ENCODE measurements at regions not wholly inside any gene's neighbourhood (a gene's known extent, or its start where the extent isn't known, plus 50 kb on each side); places are given as distances from the start of the nearest gene placed in this dataset.

DNA sequence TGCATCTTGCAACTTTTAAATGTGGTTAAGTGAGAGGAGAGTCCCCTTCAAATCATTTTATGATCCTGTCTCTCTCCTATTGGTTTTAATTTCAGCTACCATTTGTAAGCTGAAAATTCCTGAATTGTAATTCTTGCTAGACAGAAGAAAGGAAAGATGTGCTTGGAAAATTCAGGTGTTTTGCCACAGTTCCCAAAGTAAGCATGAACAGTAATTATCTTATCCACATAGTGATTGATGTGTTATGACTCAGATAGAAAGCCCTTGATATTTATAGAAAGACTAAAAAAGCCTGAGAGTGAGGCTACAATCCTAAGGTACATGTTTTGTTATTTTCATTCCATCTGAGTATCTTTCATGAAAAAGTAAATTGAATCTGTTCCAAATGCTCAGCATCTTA lies 492.5 kb downstream of the MAT2B start:
- CTCF ChIA-PET (ENCODE audit: unreplicated experiment): no interaction called here
- Histone ChIP-seq H3K27ac (ENCODE audit: low read depth, low read length, poor library complexity, severe bottlenecking) (no peak overlapping the region), H2AFZ (ENCODE audit: low read length) (no peak overlapping the region), H3K4me3 (ENCODE audit: low read depth, low read length, poor library complexity, severe bottlenecking) (no peak overlapping the region), H3K36me3 (ENCODE audit: insufficient read depth, low read length) (no peaks in the 10 kb centered on the region), H3K4me2 (ENCODE audit: low read length) (no peak overlapping the region), H3K9me3 (ENCODE audit: low read length) (no peaks in the 10 kb centered on the region), H4K20me1 (ENCODE audit: insufficient read depth, low read length) (no peaks in the 10 kb centered on the region), H3K79me2 (ENCODE audit: insufficient read depth, low read depth, low read length) (no peaks in the 10 kb centered on the region), H3K4me1 (ENCODE audit: insufficient read depth, low read length, poor library complexity, severe bottlenecking) (no peaks in the 10 kb centered on the region), H3K9me2 (ENCODE audit: insufficient read depth, low read length) (0 out of 2 replicates have a peak, but pooled peaks cover 4% of the 10 kb centered on the region)
- no peak for DNase-seq (ENCODE audit: low spot score)
- intact Hi-C loops (cut with micrococcal nuclease; ENCODE audit: unreplicated experiment): no loop called here
- POLR2A ChIA-PET: no interaction called here
- no TSS peak for BruUV-seq (replicated peaks)
- no peak for TF ChIP-seq EZH2phosphoT487 (IDR thresholded peaks at IDR 0.05; ENCODE audit: borderline replicate concordance, low read depth, low read length)
- TF ChIP-seq, protein P1, sequence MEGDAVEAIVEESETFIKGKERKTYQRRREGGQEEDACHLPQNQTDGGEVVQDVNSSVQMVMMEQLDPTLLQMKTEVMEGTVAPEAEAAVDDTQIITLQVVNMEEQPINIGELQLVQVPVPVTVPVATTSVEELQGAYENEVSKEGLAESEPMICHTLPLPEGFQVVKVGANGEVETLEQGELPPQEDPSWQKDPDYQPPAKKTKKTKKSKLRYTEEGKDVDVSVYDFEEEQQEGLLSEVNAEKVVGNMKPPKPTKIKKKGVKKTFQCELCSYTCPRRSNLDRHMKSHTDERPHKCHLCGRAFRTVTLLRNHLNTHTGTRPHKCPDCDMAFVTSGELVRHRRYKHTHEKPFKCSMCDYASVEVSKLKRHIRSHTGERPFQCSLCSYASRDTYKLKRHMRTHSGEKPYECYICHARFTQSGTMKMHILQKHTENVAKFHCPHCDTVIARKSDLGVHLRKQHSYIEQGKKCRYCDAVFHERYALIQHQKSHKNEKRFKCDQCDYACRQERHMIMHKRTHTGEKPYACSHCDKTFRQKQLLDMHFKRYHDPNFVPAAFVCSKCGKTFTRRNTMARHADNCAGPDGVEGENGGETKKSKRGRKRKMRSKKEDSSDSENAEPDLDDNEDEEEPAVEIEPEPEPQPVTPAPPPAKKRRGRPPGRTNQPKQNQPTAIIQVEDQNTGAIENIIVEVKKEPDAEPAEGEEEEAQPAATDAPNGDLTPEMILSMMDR (conservative IDR thresholded peaks at IDR 0.05; ENCODE audit: low read length): no peak

DNA sequence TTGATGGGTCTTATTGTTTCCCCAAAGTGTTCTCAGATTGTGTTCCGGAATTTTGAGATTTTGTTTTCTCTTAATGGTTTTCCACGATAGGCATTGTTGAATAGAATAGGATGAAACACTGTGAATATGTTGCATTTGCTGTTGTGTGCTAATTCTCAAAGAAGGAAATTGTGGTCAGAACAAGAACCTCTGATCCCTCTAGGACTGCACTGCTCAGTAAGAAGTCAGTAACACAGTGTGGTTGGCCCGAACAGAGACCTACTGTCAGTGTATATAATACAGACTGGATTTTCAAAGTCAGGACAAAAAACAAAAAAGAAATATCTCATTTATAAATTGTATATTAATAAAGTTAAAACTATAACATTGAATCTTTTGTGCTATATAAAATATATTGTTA lies 494.8 kb downstream of the MAT2B start:
- Histone ChIP-seq H3K4me2 (ENCODE audit: low read length) (no peak overlapping the region), H3K79me2 (ENCODE audit: insufficient read depth, low read depth, low read length) (no peaks in the 10 kb centered on the region), H3K36me3 (ENCODE audit: insufficient read depth, low read length) (no peaks in the 10 kb centered on the region), H3K4me3 (ENCODE audit: low read depth, low read length, poor library complexity, severe bottlenecking) (no peak overlapping the region), H3K9me2 (ENCODE audit: insufficient read depth, low read length) (0 out of 2 replicates have a peak, but pooled peaks cover 4% of the 10 kb centered on the region), H3K9me3 (ENCODE audit: low read length) (no peaks in the 10 kb centered on the region), H4K20me1 (ENCODE audit: insufficient read depth, low read length) (no peaks in the 10 kb centered on the region), H3K4me1 (ENCODE audit: insufficient read depth, low read length, poor library complexity, severe bottlenecking) (no peaks in the 10 kb centered on the region), H3K27ac (ENCODE audit: low read depth, low read length, poor library complexity, severe bottlenecking) (no peak overlapping the region), H2AFZ (ENCODE audit: low read length) (no peak overlapping the region)
- POLR2A ChIA-PET: no interaction called here
- TF ChIP-seq EZH2phosphoT487 (IDR thresholded peaks at IDR 0.05; ENCODE audit: borderline replicate concordance, low read depth, low read length): no peak
- TF ChIP-seq, protein P1 (conservative IDR thresholded peaks at IDR 0.05; ENCODE audit: low read length): no peak
- CTCF ChIA-PET (ENCODE audit: unreplicated experiment): no interaction called here
- no peak for DNase-seq (ENCODE audit: low spot score)
- no TSS peak for BruUV-seq (replicated peaks)
- intact Hi-C loops (cut with micrococcal nuclease; ENCODE audit: unreplicated experiment): no loop called here

DNA sequence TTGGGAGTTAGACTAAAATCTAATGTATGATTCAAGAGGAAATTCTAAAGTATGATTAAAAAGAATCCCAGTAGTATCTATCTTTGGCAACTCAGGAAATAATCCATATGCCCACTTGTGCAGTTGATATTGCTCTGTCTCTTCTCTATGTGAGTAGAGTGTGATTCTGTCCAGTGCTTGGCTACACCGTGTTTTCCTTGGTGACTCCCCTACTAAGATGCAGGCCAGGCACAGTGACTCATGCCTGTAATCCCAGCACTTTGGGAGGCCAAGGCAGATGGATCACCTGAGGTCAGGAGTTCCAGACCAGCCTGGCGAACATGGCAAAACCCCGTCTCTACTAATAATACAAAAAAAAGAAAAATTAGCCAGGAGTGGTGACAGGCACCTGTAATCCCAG lies 495.4 kb downstream of the MAT2B start:
- H3K36me3 ChIP-seq (ENCODE audit: insufficient read depth, low read length): no peaks in the 10 kb centered on the region
- no peak overlapping the region for H3K4me2 ChIP-seq (ENCODE audit: low read length)
- H3K79me2 ChIP-seq (ENCODE audit: insufficient read depth, low read depth, low read length): no peaks in the 10 kb centered on the region
- CTCF ChIA-PET (ENCODE audit: unreplicated experiment): no interaction called here
- H3K9me3 ChIP-seq (ENCODE audit: low read length): no peaks in the 10 kb centered on the region
- no peak for DNase-seq (ENCODE audit: low spot score)
- 0 out of 2 replicates have a peak, but pooled peaks cover 2% of the 10 kb centered on the region for H3K9me2 ChIP-seq (ENCODE audit: insufficient read depth, low read length)
- no peak overlapping the region for H2AFZ ChIP-seq (ENCODE audit: low read length)
- H4K20me1 ChIP-seq (ENCODE audit: insufficient read depth, low read length): no peaks in the 10 kb centered on the region
- POLR2A ChIA-PET: no interaction called here
- no peaks in the 10 kb centered on the region for H3K4me1 ChIP-seq (ENCODE audit: insufficient read depth, low read length, poor library complexity, severe bottlenecking)
- no TSS peak for BruUV-seq (replicated peaks)
- no peak for TF ChIP-seq EZH2phosphoT487 (IDR thresholded peaks at IDR 0.05; ENCODE audit: borderline replicate concordance, low read depth, low read length)
- TF ChIP-seq, protein P1 (conservative IDR thresholded peaks at IDR 0.05; ENCODE audit: low read length): no peak
- H3K4me3 ChIP-seq (ENCODE audit: low read depth, low read length, poor library complexity, severe bottlenecking): no peak overlapping the region
- intact Hi-C loops (cut with micrococcal nuclease; ENCODE audit: unreplicated experiment): no loop called here
- no peak overlapping the region for H3K27ac ChIP-seq (ENCODE audit: low read depth, low read length, poor library complexity, severe bottlenecking)
